ENCODE measurements at regions not wholly inside any gene's neighbourhood (a gene's known extent, or its start where the extent isn't known, plus 50 kb on each side); places are given as distances from the start of the nearest gene placed in this dataset.
A peak's percentile ranks its signal among the peaks of the same experiment; 100 is the strongest.
"Not testable (repeated sequence)": the region's sequence is repeated elsewhere in the genome, so short reads cannot be mapped to it uniquely, and the experiment has no call there.

DNA sequence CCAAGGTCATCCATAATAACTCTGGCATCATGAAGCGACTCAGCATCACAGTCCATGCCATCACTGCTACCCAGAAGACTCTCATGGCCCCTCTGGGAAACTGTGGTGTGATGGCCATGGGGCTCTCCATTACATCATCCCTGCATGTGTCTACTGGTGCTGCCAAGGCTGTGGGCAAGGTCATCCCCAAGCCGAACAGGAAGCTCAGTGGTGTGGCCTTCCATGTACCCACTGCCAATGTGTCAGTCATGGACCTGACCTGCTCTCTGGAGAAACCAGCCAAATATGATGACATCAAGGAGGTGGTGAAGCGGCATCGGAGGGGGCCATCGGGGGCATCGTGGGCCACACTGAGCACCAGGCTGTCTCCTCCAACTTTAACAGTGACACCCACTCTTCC lies 65.1 kb upstream of the ARHGAP29 start:
- no peak for DNase-seq

DNA sequence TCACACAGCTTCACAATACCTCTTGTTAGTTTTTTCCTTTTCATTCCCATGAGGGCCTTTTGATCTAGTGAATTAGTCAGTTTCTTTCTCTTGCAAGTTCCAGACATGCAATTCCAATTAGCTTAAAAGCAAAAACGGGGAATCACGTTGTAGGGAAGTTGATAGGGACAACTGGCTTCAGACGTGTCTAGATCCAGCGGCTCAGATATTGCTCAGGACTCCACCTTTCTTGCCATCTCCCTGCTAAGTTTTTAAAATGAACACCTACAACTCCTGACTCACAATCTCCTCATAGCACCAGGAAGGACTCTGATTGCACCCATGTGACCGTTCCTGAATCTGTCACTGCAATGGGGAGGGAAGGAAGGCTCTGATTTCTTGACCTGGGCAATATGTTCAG lies 63.8 kb upstream of the ARHGAP29 start:
- no peak for DNase-seq

DNA sequence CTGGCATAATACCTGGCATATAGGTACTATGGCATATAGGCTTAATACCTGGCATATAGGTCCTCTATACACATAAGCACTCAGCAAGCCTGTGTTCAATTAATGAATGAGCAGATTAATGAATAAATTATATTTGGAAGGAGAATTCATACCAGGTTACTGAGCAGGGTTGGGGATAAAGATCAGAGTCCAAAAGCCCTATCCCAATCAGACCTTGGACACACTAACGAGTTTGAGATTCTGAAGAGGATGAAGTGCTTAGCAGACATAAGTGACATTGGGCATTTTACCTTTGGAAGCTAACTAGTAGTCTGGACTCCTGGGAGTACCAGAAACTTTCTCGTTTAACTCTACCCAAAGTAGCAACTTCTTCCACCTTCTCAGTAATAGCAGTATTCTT lies 63.3 kb upstream of the ARHGAP29 start:
- DNase-seq, result no peak

DNA sequence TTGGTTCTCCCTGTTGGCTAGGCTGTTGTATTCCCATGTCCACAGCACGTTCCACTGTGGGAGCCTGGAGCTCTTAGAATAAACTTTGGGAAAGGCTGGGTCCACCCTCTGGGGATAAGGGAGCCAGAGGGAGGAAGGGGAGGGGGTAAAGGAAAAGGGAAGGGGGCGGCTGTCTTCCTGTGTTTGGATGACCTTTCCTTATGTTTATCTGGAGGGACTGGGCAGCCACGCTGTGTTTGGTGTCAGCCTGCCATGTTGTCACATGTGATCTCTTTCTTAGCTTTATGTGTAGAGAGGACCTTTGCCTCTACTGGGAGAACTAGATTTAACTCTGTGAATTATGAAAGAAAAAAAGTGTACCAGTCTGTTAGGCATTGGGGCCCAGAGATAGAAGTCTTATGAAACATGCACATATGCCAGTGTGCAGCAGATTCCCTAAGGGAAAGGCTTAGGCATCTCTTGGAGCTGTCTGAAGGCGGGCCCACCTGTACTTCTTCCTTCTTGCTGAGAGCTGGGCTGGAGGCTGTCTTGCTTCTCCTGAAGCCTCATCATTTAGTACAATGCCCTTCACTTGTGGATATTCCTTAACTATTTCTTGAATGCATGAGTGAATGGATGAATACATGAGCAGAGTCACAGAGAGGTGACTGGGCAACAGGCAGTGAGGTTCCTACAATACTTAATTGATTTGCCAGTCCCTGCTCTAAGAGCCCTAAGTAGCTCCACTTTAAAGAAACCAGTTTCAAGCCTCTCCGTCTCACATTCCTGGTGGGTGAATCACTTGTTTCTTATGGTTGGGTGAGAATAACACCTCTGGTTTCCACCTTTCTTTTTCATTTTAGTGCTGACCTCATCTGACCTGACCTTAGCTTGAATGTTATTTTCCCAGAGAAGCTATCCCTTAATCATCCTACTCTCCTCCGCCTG lies 62.5 kb upstream of the ARHGAP29 start:
- DNase-seq, result peak; percentile 93

DNA sequence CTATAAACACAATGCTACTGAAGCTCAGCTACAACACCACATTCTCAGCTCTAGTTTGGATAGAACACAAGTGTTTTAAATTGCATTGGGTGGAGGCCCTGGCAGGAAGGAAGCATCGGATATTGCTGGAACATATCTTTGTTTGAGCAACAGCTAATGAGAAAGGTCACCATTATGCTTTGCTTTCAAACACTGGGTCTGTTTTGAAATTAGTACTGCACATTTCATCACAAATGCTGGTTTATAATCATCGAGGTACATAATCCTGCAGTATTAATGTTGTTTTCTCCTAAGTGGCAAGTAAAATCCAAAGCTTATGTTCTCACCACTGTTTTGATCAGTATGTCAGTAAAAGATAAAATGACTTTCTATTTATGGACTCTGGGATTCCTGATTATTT lies 61.5 kb upstream of the ARHGAP29 start:
- no peak for DNase-seq

DNA sequence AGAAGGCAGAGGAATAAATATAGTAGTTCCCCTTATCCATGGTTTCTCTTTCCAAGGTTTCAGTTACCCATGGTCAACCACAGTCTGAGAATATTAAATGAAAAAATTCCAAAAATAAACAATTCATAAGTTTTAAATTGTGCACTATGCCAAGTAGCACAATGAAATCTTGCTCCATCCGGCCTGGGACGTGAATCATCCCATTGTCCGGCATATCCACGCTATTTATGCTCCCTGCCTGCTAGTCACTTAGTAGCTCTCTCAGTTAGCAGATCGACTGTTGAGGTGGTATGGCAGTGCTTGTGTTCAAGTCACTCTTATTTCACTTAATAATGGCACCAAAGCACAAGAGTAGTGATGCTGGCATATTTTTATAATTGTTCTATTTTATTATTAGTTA lies 58.6 kb upstream of the ARHGAP29 start:
- no peak for DNase-seq

DNA sequence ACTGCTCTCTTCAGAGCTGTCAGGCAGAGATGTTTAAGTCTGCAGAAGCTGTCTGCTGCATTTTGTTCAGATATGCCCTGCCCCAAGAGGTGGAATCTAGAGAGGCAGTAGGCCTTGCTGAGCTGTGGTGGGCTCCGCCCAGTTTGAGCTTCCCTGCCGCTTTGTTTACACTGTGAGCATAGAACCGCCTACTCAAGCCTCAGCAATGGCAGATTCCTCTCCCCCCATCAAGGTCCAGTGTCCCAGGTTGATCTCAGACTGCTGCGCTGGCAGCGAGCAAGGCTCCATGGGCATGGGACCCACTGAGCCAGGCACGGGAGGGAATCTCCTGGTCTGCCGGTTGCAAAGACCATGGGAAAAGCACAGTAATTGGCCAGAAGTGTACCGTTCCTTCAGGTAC lies 55.6 kb upstream of the ARHGAP29 start:
- DNase-seq, result not testable (repeated sequence)

DNA sequence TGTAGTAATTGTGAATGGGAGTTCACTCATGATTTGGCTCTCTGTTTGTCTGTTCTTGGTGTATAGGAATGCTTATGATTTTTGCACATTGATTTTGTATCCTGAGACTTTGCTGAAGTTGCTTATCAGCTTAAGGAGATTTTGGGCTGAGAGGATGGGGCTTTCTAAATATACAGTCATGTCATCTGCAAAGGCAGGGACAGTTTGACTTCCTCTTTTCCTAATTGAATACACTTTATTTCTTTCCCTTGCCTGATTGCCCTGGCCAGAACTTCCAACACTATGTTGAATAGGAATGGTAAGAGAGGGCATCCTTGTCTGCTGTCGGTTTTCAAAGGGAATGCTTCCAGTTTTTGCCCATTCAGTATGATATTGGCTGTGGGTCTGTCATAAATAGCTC lies 51.9 kb upstream of the ARHGAP29 start:
- not testable (repeated sequence) for DNase-seq

All from islet precursor cell (in vitro differentiated cells).